SKM-1 treated with dmso at 0.1 percent for 144 hours (cell line): ENCODE measurements at regions not wholly inside any gene's neighbourhood (a gene's known extent, or its start where the extent isn't known, plus 50 kb on each side); places are given as distances from the start of the nearest gene placed in this dataset.

ENCODE experiments used
- DNase-seq: peaks from one replicate; lab custom pipeline; 2025; ENCODE audit not compliant: unreplicated experiment; lab: John Stamatoyannopoulos, UW

- DNase-seq: no peak
These were observed 59.6 kb upstream of the RGMB start for GRCh38 chr5:98713856-98714255.

GRCh38 chr5:98714710-98715288 lies 58.7 kb upstream of the RGMB start:
- DNase-seq: no peak

GRCh38 chr5:98721231-98721928 lies 52.1 kb upstream of the RGMB start:
- no peak for DNase-seq

- no peak for DNase-seq
These were observed 51.3 kb upstream of the RGMB start for GRCh38 chr5:98722188-98722587.

GRCh38 chr5:98723061-98723460 lies 50.4 kb upstream of the RGMB start:
- no peak for DNase-seq
